SU-DHL-6 (cell line): ENCODE measurements at regions not wholly inside any gene's neighbourhood (a gene's known extent, or its start where the extent isn't known, plus 50 kb on each side); places are given as distances from the start of the nearest gene placed in this dataset.

ENCODE experiments used
- CTCF ChIP-seq: fragments of 200-600 bp; sonication (generic); IDR thresholded peaks from one replicate; pipeline ENCODE4 v1.5.1; 2017; ENCODE audit warnings: antibody characterized with exemption, mild to moderate bottlenecking, low read length, moderate library complexity; ENCODE audit not compliant: insufficient read depth, poor library complexity, severe bottlenecking
- EZH2phosphoT487 ChIP-seq: fragments of 200-600 bp; sonication (generic), shearing (Covaris generic); conservative IDR thresholded peaks from 2 replicates; pipeline ENCODE4 v1.6.1; 2018; ENCODE audit warnings: mild to moderate bottlenecking, antibody characterized with exemption, low read length, moderate library complexity, mixed read lengths

GRCh38 chr1:30511106-30511505 is 212.3 kb downstream of the MATN1 start:
- TF ChIP-seq CTCF (no peak), EZH2phosphoT487 (no peak)
